ENCODE measurements at regions not wholly inside any gene's neighbourhood (a gene's known extent, or its start where the extent isn't known, plus 50 kb on each side); places are given as distances from the start of the nearest gene placed in this dataset.

DNA sequence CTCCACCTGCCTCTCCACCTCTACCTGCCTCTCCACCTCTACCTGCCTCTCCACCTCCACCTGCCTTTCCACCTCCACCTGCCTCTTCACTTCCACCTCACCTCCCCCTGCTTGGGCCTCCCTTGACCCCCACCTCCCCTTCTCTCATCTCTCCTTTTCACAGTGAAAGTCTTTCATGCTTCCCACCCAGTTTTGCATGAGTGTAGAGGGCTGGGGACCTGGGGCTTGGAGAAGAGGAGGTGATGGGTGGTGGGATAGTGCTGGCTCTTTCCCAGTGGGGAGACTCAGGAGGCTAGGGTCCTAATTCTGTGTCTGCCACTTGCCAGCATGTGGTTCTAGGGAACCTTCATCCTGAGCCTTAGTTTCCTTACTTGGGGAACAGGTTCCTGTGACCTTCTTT is 316.2 kb upstream of the C1orf174 start:
- no peak overlapping the region for H3K4me2 ChIP-seq
- no peaks in the 10 kb centered on the region for H3K79me2 ChIP-seq (ENCODE audit: insufficient read depth, low read depth)
- H3K9ac ChIP-seq = no peak overlapping the region
- H3K27me3 ChIP-seq (ENCODE audit: insufficient read depth, low read depth) = no peaks in the 10 kb centered on the region; the same call in 1 of the 2 replicates
- H3K4me1 ChIP-seq (ENCODE audit: low read depth, poor library complexity, severe bottlenecking) = no peaks in the 10 kb centered on the region
- TF ChIP-seq, protein P1, sequence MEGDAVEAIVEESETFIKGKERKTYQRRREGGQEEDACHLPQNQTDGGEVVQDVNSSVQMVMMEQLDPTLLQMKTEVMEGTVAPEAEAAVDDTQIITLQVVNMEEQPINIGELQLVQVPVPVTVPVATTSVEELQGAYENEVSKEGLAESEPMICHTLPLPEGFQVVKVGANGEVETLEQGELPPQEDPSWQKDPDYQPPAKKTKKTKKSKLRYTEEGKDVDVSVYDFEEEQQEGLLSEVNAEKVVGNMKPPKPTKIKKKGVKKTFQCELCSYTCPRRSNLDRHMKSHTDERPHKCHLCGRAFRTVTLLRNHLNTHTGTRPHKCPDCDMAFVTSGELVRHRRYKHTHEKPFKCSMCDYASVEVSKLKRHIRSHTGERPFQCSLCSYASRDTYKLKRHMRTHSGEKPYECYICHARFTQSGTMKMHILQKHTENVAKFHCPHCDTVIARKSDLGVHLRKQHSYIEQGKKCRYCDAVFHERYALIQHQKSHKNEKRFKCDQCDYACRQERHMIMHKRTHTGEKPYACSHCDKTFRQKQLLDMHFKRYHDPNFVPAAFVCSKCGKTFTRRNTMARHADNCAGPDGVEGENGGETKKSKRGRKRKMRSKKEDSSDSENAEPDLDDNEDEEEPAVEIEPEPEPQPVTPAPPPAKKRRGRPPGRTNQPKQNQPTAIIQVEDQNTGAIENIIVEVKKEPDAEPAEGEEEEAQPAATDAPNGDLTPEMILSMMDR (conservative IDR thresholded peaks at IDR 0.05; ENCODE audit: low read depth, low read length) = no peak
- no peaks in the 10 kb centered on the region for H4K20me1 ChIP-seq (ENCODE audit: insufficient read depth)
- no peak overlapping the region for H3K4me3 ChIP-seq (IDR thresholded peaks at IDR 0.05; ENCODE audit: insufficient read depth, low read depth, low read length)
- H2AFZ ChIP-seq (ENCODE audit: low read depth) = no peak overlapping the region
- H3K27ac ChIP-seq = no peak overlapping the region
- H3K36me3 ChIP-seq (ENCODE audit: insufficient read depth) = no peaks in the 10 kb centered on the region

DNA sequence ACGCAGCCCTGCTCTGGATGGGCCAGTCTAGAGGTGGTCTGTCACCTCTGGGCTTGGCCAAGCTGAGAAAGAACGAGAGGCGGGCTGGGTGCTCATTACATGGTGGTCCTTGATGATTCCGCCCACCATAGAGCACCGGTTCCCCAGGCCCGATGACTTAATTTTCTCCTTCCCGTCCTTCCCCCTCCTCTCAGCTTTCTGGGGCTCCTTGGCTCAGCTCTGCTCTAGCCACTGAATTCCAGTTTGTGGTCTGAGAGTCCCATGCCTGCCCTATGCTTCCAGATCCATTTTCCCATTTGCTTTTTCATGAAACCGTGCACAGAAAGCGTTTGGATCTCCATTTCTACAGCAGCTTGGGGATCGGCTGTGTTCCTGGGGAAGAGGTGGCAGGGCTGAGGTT is 318.5 kb upstream of the C1orf174 start:
- H3K79me2 ChIP-seq (ENCODE audit: insufficient read depth, low read depth) = no peaks in the 10 kb centered on the region
- H3K27ac ChIP-seq = no peak overlapping the region
- H3K4me3 ChIP-seq (IDR thresholded peaks at IDR 0.05; ENCODE audit: insufficient read depth, low read depth, low read length) = no peak overlapping the region
- no peaks in the 10 kb centered on the region for H3K27me3 ChIP-seq (ENCODE audit: insufficient read depth, low read depth)
- H3K4me1 ChIP-seq (ENCODE audit: low read depth, poor library complexity, severe bottlenecking) = no peaks in the 10 kb centered on the region
- no peak overlapping the region for H2AFZ ChIP-seq (ENCODE audit: low read depth)
- no peaks in the 10 kb centered on the region for H3K36me3 ChIP-seq (ENCODE audit: insufficient read depth)
- H3K9ac ChIP-seq = no peak overlapping the region
- H3K4me2 ChIP-seq = no peak overlapping the region
- TF ChIP-seq, protein P1 (conservative IDR thresholded peaks at IDR 0.05; ENCODE audit: low read depth, low read length) = no peak
- H4K20me1 ChIP-seq (ENCODE audit: insufficient read depth) = no peaks in the 10 kb centered on the region

DNA sequence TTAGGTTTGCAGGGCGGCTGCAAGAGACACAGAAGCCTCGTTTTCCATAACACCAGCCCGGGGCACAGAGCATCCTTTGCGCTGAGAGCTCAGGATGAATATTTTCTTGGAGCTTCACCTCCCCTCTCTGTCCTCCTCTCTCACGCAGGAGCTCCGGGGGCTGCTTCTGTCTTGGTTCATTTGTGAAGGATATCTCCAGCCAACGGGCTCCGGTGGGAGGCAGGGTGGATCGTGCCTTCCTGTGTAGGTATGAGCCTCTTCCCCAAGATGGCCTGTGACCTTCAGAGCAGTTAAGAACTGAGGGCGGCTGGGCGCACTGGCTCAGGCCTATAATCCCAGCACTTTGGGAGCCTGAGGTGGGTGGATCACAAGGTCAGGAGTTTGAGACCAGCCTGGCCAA is 319.0 kb upstream of the C1orf174 start:
- H3K27me3 ChIP-seq (ENCODE audit: insufficient read depth, low read depth) = no peaks in the 10 kb centered on the region
- H3K9ac ChIP-seq = no peak overlapping the region
- H2AFZ ChIP-seq (ENCODE audit: low read depth) = no peak overlapping the region
- no peak overlapping the region for H3K4me3 ChIP-seq (IDR thresholded peaks at IDR 0.05; ENCODE audit: insufficient read depth, low read depth, low read length)
- H3K4me1 ChIP-seq (ENCODE audit: low read depth, poor library complexity, severe bottlenecking) = no peaks in the 10 kb centered on the region
- TF ChIP-seq, protein P1 (conservative IDR thresholded peaks at IDR 0.05; ENCODE audit: low read depth, low read length) = no peak
- H3K79me2 ChIP-seq (ENCODE audit: insufficient read depth, low read depth) = no peaks in the 10 kb centered on the region
- H4K20me1 ChIP-seq (ENCODE audit: insufficient read depth) = no peaks in the 10 kb centered on the region
- no peaks in the 10 kb centered on the region for H3K36me3 ChIP-seq (ENCODE audit: insufficient read depth)
- no peak overlapping the region for H3K27ac ChIP-seq
- H3K4me2 ChIP-seq = no peak overlapping the region

DNA sequence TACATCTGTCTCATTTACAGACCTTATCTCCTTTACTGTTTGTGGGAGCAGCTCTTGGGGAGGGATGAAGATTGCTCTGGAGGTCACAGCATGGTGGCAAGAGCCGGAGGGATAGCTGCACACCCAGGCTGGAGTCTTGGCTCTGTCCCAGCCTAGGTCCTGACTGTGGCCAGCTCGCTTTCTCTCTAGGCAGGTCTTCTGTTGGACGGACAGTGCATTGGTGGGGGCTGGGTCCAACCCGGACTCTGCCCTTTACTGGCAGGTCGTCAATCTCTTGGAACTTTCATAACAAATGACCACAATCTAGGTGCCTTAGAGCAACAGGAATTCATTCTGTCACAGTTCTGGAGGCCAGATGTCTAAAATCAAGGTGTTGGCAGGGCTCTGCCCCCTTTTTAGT is 319.8 kb upstream of the C1orf174 start:
- Histone ChIP-seq H3K4me3 (IDR thresholded peaks at IDR 0.05; ENCODE audit: insufficient read depth, low read depth, low read length) (no peak overlapping the region), H2AFZ (ENCODE audit: low read depth) (no peak overlapping the region), H3K79me2 (ENCODE audit: insufficient read depth, low read depth) (no peaks in the 10 kb centered on the region), H3K27me3 (ENCODE audit: insufficient read depth, low read depth) (no peaks in the 10 kb centered on the region), H3K36me3 (ENCODE audit: insufficient read depth) (no peaks in the 10 kb centered on the region), H3K4me1 (ENCODE audit: low read depth, poor library complexity, severe bottlenecking) (no peaks in the 10 kb centered on the region), H3K27ac (no peak overlapping the region), H4K20me1 (ENCODE audit: insufficient read depth) (no peaks in the 10 kb centered on the region), H3K4me2 (no peak overlapping the region), H3K9ac (no peak overlapping the region)
- TF ChIP-seq, protein P1 (conservative IDR thresholded peaks at IDR 0.05; ENCODE audit: low read depth, low read length) = no peak
